Neural crest cell (in vitro differentiated cells): ENCODE measurements at regions not wholly inside any gene's neighbourhood (a gene's known extent, or its start where the extent isn't known, plus 50 kb on each side); places are given as distances from the start of the nearest gene placed in this dataset.

Experiments
- DNase-seq: peaks from one replicate; pipeline ENCODE4 v3.0.0; 2021; ENCODE audit warnings: low read depth, mixed read lengths, low spot score
- H3K27ac Mint-ChIP-seq: one replicate; pipeline ENCODE4 v1.8.0; 2021; ENCODE audit warnings: mild to moderate bottlenecking, mixed read lengths; ENCODE audit not compliant: unreplicated experiment
- H3K27me3 Mint-ChIP-seq: 2 replicates; pipeline ENCODE4 v1.8.0; 2021; ENCODE audit warnings: low read depth, mild to moderate bottlenecking, mixed read lengths
- H3K36me3 Mint-ChIP-seq: 2 replicates; pipeline ENCODE4 v1.8.0; 2021; ENCODE audit warnings: low read depth, mild to moderate bottlenecking, mixed read lengths
- H3K4me1 Mint-ChIP-seq: 2 replicates; pipeline ENCODE4 v1.8.0; 2021; ENCODE audit warnings: mixed read lengths
- H3K4me3 Mint-ChIP-seq: one replicate; pipeline ENCODE4 v1.8.0; 2021; ENCODE audit warnings: mild to moderate bottlenecking, mixed read lengths
- H3K9me3 Mint-ChIP-seq: 2 replicates; pipeline ENCODE4 v1.8.0; 2021; ENCODE audit warnings: mixed read lengths
- TF ChIP-seq, protein P1 (sequence below): fragments of 200-600 bp; sonication (generic); conservative IDR thresholded peaks from 2 replicates; pipeline ENCODE4 v1.5.0; 2021; ENCODE audit warnings: antibody characterized with exemption, mild to moderate bottlenecking

DNA sequence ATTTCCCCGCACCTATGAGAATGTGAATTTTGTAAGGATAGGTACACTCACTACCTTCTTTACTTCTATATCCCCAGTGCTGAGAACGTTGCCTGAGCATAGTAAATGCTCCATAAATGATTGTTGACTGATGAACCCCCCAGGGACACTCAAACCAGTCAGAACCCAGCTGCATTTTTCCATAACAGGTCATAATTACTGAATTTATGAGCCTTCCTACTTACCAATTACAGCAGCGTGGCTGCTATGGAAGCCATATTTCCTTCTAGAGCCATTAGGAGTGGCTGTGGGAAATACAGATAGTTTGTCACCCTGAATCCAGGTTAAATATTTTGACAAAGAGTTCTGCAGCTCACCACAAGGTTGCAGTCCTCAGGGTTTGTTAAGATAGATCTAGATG, 135.0 kb downstream of the TAF11L14 start:
- no peaks in the 10 kb centered on the region for H3K4me1 Mint-ChIP-seq
- no peaks in the 10 kb centered on the region for H3K36me3 Mint-ChIP-seq
- TF ChIP-seq, protein P1, sequence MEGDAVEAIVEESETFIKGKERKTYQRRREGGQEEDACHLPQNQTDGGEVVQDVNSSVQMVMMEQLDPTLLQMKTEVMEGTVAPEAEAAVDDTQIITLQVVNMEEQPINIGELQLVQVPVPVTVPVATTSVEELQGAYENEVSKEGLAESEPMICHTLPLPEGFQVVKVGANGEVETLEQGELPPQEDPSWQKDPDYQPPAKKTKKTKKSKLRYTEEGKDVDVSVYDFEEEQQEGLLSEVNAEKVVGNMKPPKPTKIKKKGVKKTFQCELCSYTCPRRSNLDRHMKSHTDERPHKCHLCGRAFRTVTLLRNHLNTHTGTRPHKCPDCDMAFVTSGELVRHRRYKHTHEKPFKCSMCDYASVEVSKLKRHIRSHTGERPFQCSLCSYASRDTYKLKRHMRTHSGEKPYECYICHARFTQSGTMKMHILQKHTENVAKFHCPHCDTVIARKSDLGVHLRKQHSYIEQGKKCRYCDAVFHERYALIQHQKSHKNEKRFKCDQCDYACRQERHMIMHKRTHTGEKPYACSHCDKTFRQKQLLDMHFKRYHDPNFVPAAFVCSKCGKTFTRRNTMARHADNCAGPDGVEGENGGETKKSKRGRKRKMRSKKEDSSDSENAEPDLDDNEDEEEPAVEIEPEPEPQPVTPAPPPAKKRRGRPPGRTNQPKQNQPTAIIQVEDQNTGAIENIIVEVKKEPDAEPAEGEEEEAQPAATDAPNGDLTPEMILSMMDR: peak; percentile 17
- no peak overlapping the region for H3K4me3 Mint-ChIP-seq
- H3K9me3 Mint-ChIP-seq: peaks cover 2% of the 10 kb centered on the region
- H3K27me3 Mint-ChIP-seq: no peaks in the 10 kb centered on the region
- no peak overlapping the region for H3K27ac Mint-ChIP-seq
- DNase-seq: no peak

DNA sequence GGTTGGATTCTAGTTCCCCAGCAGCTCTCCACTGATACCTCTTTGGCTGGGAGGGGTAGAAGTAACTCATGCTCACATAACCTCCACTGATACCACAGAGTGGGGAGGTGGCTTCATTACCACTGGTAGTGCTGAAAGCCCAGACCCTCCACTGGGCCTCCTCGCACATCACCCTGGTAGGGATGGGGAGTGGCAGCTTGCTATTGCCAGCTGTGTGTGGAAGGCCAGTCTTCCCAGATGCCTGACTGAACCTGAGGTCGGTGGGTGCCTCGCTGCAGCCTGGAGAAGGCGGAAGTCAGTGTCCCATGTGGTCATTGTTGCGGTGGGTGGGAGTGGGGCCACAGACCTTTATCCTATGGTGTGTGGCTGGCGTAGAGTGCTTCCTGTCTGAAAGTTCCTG, 138.0 kb downstream of the TAF11L14 start:
- Mint-ChIP-seq H3K27ac (no peak overlapping the region), H3K36me3 (no peaks in the 10 kb centered on the region), H3K9me3 (peaks cover 2% of the 10 kb centered on the region), H3K4me1 (no peaks in the 10 kb centered on the region), H3K27me3 (no peaks in the 10 kb centered on the region), H3K4me3 (no peak overlapping the region)
- DNase-seq: no peak
- TF ChIP-seq, protein P1: no peak

- no peaks in the 10 kb centered on the region for H3K9me3 Mint-ChIP-seq
- peaks cover 4% of the 10 kb centered on the region for H3K4me1 Mint-ChIP-seq
- H3K27me3 Mint-ChIP-seq: no peaks in the 10 kb centered on the region
- H3K36me3 Mint-ChIP-seq: no peaks in the 10 kb centered on the region
- H3K27ac Mint-ChIP-seq: no peak overlapping the region
- DNase-seq: no peak
- TF ChIP-seq, protein P1: no peak
- no peak overlapping the region for H3K4me3 Mint-ChIP-seq
Observed at GRCh38 chr5:17785774-17786173, 151.5 kb downstream of the TAF11L14 start.

DNA sequence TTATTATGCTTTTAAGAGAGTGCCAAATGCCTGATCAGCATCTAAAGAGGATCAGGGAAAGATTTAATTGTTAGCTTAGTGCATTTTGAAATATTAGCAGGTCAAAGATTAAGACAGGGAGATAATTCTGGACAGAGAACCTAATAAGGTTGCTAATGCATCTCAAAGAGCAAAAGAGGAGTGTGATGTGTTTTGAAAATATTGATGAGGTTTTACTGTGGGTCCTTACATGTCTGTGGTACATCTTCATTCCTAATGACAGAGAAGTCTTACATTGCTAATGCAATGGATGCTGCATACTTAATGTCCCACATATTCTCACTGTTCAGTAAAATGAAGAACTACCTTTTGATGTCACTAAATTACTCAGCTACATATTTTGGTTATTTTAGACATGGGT, 154.1 kb downstream of the TAF11L14 start:
- Mint-ChIP-seq H3K36me3 (no peaks in the 10 kb centered on the region), H3K27ac (no peak overlapping the region), H3K27me3 (no peaks in the 10 kb centered on the region), H3K4me3 (no peak overlapping the region), H3K9me3 (no peaks in the 10 kb centered on the region), H3K4me1 (no peaks in the 10 kb centered on the region)
- TF ChIP-seq, protein P1: no peak
- no peak for DNase-seq

GRCh38 chr5:17794201-17794600, 159.9 kb downstream of the TAF11L14 start:
- Mint-ChIP-seq H3K4me1 (peaks cover 6% of the 10 kb centered on the region), H3K27me3 (no peaks in the 10 kb centered on the region), H3K9me3 (peaks cover 2% of the 10 kb centered on the region), H3K4me3 (no peak overlapping the region), H3K27ac (no peak overlapping the region), H3K36me3 (no peaks in the 10 kb centered on the region)
- TF ChIP-seq, protein P1: no peak
- no peak for DNase-seq

DNA sequence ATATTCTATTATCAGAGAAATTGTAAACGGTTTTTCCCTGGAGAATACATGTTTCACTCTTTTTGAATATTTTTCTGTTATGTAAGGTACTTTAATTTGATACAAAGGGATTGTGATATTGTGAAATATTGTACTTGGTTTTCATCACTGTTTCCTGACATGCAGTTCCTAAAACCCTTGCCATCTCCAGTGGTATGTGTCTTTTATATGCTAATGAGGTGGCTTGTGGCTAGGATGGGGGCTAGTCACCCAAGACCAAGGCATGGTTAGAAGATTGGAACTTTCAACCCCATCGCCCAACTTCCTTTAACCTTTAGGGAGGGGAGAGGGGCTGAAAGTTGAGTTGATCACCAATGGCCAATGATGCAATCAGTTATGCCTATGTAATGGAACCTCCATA, 160.6 kb downstream of the TAF11L14 start:
- Mint-ChIP-seq H3K27me3 (no peaks in the 10 kb centered on the region), H3K27ac (no peak overlapping the region), H3K4me3 (no peak overlapping the region), H3K9me3 (peaks cover 2% of the 10 kb centered on the region), H3K4me1 (peaks cover 12% of the 10 kb centered on the region), H3K36me3 (no peaks in the 10 kb centered on the region)
- DNase-seq: no peak
- TF ChIP-seq, protein P1: no peak
